Panc1 (cell line): ENCODE measurements at regions not wholly inside any gene's neighbourhood (a gene's known extent, or its start where the extent isn't known, plus 50 kb on each side); places are given as distances from the start of the nearest gene placed in this dataset.

Source experiments
- TF ChIP-seq, protein P1 (sequence below): fragments of 450-650 bp; IDR thresholded peaks from 2 replicates; pipeline ENCODE4 v1.5.1; 2017; ENCODE audit warnings: mild to moderate bottlenecking
- TF ChIP-seq, protein P2 (sequence below), 2 experiments: IDR thresholded peaks; 2 replicates each; pipeline ENCODE4 v1.6.1; 2011 to 2012; ENCODE audit warnings: low read depth in 2 of 2, control low read depth in 1 of 2, low read length in 1 of 2, mild to moderate bottlenecking in 1 of 2, moderate library complexity in 1 of 2; ENCODE audit not compliant: insufficient read depth in 1 of 2

- TF ChIP-seq, protein P1, sequence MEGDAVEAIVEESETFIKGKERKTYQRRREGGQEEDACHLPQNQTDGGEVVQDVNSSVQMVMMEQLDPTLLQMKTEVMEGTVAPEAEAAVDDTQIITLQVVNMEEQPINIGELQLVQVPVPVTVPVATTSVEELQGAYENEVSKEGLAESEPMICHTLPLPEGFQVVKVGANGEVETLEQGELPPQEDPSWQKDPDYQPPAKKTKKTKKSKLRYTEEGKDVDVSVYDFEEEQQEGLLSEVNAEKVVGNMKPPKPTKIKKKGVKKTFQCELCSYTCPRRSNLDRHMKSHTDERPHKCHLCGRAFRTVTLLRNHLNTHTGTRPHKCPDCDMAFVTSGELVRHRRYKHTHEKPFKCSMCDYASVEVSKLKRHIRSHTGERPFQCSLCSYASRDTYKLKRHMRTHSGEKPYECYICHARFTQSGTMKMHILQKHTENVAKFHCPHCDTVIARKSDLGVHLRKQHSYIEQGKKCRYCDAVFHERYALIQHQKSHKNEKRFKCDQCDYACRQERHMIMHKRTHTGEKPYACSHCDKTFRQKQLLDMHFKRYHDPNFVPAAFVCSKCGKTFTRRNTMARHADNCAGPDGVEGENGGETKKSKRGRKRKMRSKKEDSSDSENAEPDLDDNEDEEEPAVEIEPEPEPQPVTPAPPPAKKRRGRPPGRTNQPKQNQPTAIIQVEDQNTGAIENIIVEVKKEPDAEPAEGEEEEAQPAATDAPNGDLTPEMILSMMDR = no peak
- TF ChIP-seq, protein P2, sequence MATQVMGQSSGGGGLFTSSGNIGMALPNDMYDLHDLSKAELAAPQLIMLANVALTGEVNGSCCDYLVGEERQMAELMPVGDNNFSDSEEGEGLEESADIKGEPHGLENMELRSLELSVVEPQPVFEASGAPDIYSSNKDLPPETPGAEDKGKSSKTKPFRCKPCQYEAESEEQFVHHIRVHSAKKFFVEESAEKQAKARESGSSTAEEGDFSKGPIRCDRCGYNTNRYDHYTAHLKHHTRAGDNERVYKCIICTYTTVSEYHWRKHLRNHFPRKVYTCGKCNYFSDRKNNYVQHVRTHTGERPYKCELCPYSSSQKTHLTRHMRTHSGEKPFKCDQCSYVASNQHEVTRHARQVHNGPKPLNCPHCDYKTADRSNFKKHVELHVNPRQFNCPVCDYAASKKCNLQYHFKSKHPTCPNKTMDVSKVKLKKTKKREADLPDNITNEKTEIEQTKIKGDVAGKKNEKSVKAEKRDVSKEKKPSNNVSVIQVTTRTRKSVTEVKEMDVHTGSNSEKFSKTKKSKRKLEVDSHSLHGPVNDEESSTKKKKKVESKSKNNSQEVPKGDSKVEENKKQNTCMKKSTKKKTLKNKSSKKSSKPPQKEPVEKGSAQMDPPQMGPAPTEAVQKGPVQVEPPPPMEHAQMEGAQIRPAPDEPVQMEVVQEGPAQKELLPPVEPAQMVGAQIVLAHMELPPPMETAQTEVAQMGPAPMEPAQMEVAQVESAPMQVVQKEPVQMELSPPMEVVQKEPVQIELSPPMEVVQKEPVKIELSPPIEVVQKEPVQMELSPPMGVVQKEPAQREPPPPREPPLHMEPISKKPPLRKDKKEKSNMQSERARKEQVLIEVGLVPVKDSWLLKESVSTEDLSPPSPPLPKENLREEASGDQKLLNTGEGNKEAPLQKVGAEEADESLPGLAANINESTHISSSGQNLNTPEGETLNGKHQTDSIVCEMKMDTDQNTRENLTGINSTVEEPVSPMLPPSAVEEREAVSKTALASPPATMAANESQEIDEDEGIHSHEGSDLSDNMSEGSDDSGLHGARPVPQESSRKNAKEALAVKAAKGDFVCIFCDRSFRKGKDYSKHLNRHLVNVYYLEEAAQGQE (IDR thresholded peaks at IDR 0.05; ENCODE audit: insufficient read depth in 1 of 2, low read depth in 2 of 2, low read length in 1 of 2) = no peak
Observed at GRCh38 chr5:30279237-30279636, 914.2 kb upstream of the CDH6 start.
